Endometrial microvascular endothelial cells (primary cell): ENCODE measurements at regions not wholly inside any gene's neighbourhood (a gene's known extent, or its start where the extent isn't known, plus 50 kb on each side); places are given as distances from the start of the nearest gene placed in this dataset.

Experiments used
- in situ Hi-C: cut with HindIII; loops from 2 replicates; pipeline ENCODE4 v1.10.0; 2017; ENCODE audit warnings: low sequenced_read_pairs, low pct_unique_long_range_greater_than_20kb; ENCODE audit errors: inconsistent ontology term

GRCh38 chr2:207316484-207316883 lies 150.7 kb upstream of the KLF7 start:
- in situ Hi-C loops = no loop called here

- in situ Hi-C loops = no loop called here
Observed at GRCh38 chr2:207316906-207317305, 151.2 kb upstream of the KLF7 start.

- in situ Hi-C loops = no loop called here
Observed at GRCh38 chr2:207317378-207317984, 151.7 kb upstream of the KLF7 start.

- in situ Hi-C loops = no loop called here
Observed at GRCh38 chr2:207318181-207318628, 152.5 kb upstream of the KLF7 start.

GRCh38 chr2:207319316-207319715 lies 153.6 kb upstream of the KLF7 start:
- in situ Hi-C loops = no loop called here

GRCh38 chr2:207320381-207321159 lies 154.8 kb upstream of the KLF7 start:
- in situ Hi-C loops = no loop called here

GRCh38 chr2:207321514-207321913 lies 155.8 kb upstream of the KLF7 start:
- in situ Hi-C loops = no loop called here

GRCh38 chr2:207324001-207324400 lies 158.3 kb upstream of the KLF7 start:
- in situ Hi-C loops = no loop called here

GRCh38 chr2:207327513-207327912 lies 161.8 kb upstream of the KLF7 start:
- in situ Hi-C loops = no loop called here

- in situ Hi-C loops = no loop called here
Observed at GRCh38 chr2:207328944-207329386, 163.2 kb upstream of the KLF7 start.

GRCh38 chr2:207330912-207331311 lies 165.2 kb upstream of the KLF7 start:
- in situ Hi-C loops = loop anchor here (10.0 kb wide), 1 partner anchor 146 kb away; no protein-coding TSS in a partner anchor

- in situ Hi-C loops = loop anchor here (10.0 kb wide), 1 partner anchor 147 kb away; no protein-coding TSS in a partner anchor
Observed at GRCh38 chr2:207331674-207332073, 165.9 kb upstream of the KLF7 start.

- in situ Hi-C loops = loop anchor here (10.0 kb wide), 1 partner anchor 148 kb away; no protein-coding TSS in a partner anchor
Observed at GRCh38 chr2:207332480-207333212, 166.9 kb upstream of the KLF7 start.

- in situ Hi-C loops = loop anchor here (10.0 kb wide), 1 partner anchor 149 kb away; no protein-coding TSS in a partner anchor
Observed at GRCh38 chr2:207333599-207334300, 168.0 kb upstream of the KLF7 start.

GRCh38 chr2:207334301-207334623 lies 168.5 kb upstream of the KLF7 start:
- in situ Hi-C loops = loop anchor here (10.0 kb wide), 1 partner anchor 149 kb away; no protein-coding TSS in a partner anchor

GRCh38 chr2:207334624-207335371 lies 169.1 kb upstream of the KLF7 start:
- in situ Hi-C loops = loop anchor here (10.0 kb wide), 1 partner anchor 150 kb away; no protein-coding TSS in a partner anchor

- in situ Hi-C loops = loop anchor here (10.0 kb wide), 1 partner anchor 153 kb away; no protein-coding TSS in a partner anchor
Observed at GRCh38 chr2:207337234-207338219, 171.8 kb upstream of the KLF7 start.
